HEK293 (cell line): ENCODE measurements at regions not wholly inside any gene's neighbourhood (a gene's known extent, or its start where the extent isn't known, plus 50 kb on each side); places are given as distances from the start of the nearest gene placed in this dataset.

Experiments
- CTCF ChIA-PET: fragments of 350-600 bp; formaldehyde crosslinking; extraction: SDS; loops from one replicate; lab custom pipeline; 2021; ENCODE audit warnings: antibody characterized with exemption; lab: Yijun Ruan, JAX
- POLR2A ChIA-PET: fragments of 300-600 bp; formaldehyde crosslinking; extraction: SDS; loops from one replicate; lab custom pipeline; 2020; ENCODE audit warnings: antibody characterized with exemption, inconsistent platforms; lab: Yijun Ruan, JAX
- H3K27ac ChIP-seq: fragments of 200-500 bp; sonication (Bioruptor generic); 2 replicates; pipeline ENCODE4 v1.5.1; 2014; ENCODE audit warnings: low read depth, low read length, control low read depth, inconsistent platforms; ENCODE audit errors: extremely low read depth
- H3K36me3 ChIP-seq, 2 experiments: fragments of 200-500 bp in 1 of 2; sonication (Bioruptor generic) in 1 of 2; 1 replicate in 1 of 2; 2 replicates in 1 of 2; pipeline ENCODE4 v1.5.1; 2014 to 2017; ENCODE audit warnings: inconsistent platforms in 2 of 2, low read length in 2 of 2; ENCODE audit not compliant: control insufficient read depth in 2 of 2, insufficient read depth in 1 of 2
- H3K4me1 ChIP-seq: fragments of 200-500 bp; sonication (Bioruptor generic); 2 replicates; pipeline ENCODE4 v1.5.1; 2014; ENCODE audit warnings: mild to moderate bottlenecking, low read length, inconsistent platforms; ENCODE audit not compliant: control insufficient read depth, insufficient read depth
- H3K4me3 ChIP-seq: 2 replicates; pipeline ENCODE4 v1.5.1; 2011; ENCODE audit warnings: low read depth, mild to moderate bottlenecking, control low read depth, low read length, moderate library complexity
- H3K9me3 ChIP-seq: fragments of 200-500 bp; sonication (Bioruptor generic); 2 replicates; pipeline ENCODE4 v1.5.1; 2014; ENCODE audit warnings: low read depth, low read length, inconsistent platforms; ENCODE audit not compliant: control insufficient read depth, insufficient read depth
- EGR2 ChIP-seq: fragments of 450-650 bp; formaldehyde crosslinking; IDR thresholded peaks from 2 replicates; pipeline ENCODE4 v1.5.1; 2016; ENCODE audit warnings: low read depth, missing biosample characterization, missing genetic modification characterization
- GLI2 ChIP-seq: fragments of 450-650 bp; formaldehyde crosslinking; IDR thresholded peaks from 2 replicates; pipeline ENCODE4; 2017; ENCODE audit warnings: missing biosample characterization, missing genetic modification characterization, low read depth, borderline replicate concordance
- GLI4 ChIP-seq: fragments of 450-650 bp; formaldehyde crosslinking; IDR thresholded peaks from 2 replicates; pipeline ENCODE4 v1.5.1; 2016; ENCODE audit warnings: missing biosample characterization, missing genetic modification characterization
- GLIS1 ChIP-seq: fragments of 450-650 bp; formaldehyde crosslinking; IDR thresholded peaks from 2 replicates; pipeline ENCODE4 v1.5.1; 2016; ENCODE audit warnings: missing biosample characterization, missing genetic modification characterization
- MZF1 ChIP-seq: fragments of 450-650 bp; formaldehyde crosslinking; IDR thresholded peaks from 2 replicates; pipeline ENCODE4 v1.5.1; 2017; ENCODE audit warnings: missing biosample characterization, missing genetic modification characterization, borderline replicate concordance
- ZIC2 ChIP-seq: fragments of 450-650 bp; formaldehyde crosslinking; IDR thresholded peaks from 2 replicates; pipeline ENCODE4 v1.5.1; 2016; ENCODE audit warnings: missing biosample characterization, missing genetic modification characterization
- ZNF2 ChIP-seq: fragments of 450-650 bp; formaldehyde crosslinking; IDR thresholded peaks from 2 replicates; pipeline ENCODE4 v1.5.1; 2016; ENCODE audit warnings: missing biosample characterization, missing genetic modification characterization
- ZNF426 ChIP-seq: fragments of 450-650 bp; formaldehyde crosslinking; IDR thresholded peaks from 2 replicates; pipeline ENCODE4 v1.5.1; 2017; ENCODE audit warnings: missing biosample characterization, missing genetic modification characterization, mild to moderate bottlenecking, inconsistent platforms, moderate library complexity
- ZNF561 ChIP-seq: fragments of 450-650 bp; IDR thresholded peaks from 2 replicates; pipeline ENCODE4 v1.5.1; 2018; ENCODE audit warnings: missing biosample characterization, missing genetic modification characterization, borderline replicate concordance
- ZNF624 ChIP-seq: fragments of 450-650 bp; formaldehyde crosslinking; IDR thresholded peaks from 2 replicates; pipeline ENCODE4 v1.5.1; 2017; ENCODE audit warnings: missing biosample characterization, missing genetic modification characterization
- ZNF629 ChIP-seq: fragments of 450-650 bp; formaldehyde crosslinking; IDR thresholded peaks from 2 replicates; pipeline ENCODE4 v1.5.1; 2017; ENCODE audit warnings: missing biosample characterization, missing genetic modification characterization
- ZNF707 ChIP-seq: fragments of 450-650 bp; formaldehyde crosslinking; IDR thresholded peaks from 2 replicates; pipeline ENCODE4 v1.5.1; 2016; ENCODE audit warnings: missing biosample characterization, missing genetic modification characterization
- TF ChIP-seq, protein P1 (sequence below): fragments of 450-650 bp; formaldehyde crosslinking; IDR thresholded peaks from 2 replicates; pipeline ENCODE4 v1.5.1; 2016; ENCODE audit warnings: missing biosample characterization, missing genetic modification characterization
- TF ChIP-seq, protein P2 (sequence below): fragments of 450-650 bp; formaldehyde crosslinking; IDR thresholded peaks from 2 replicates; pipeline ENCODE4 v1.5.1; 2016; ENCODE audit warnings: missing biosample characterization, missing genetic modification characterization, borderline replicate concordance
- TF ChIP-seq, protein P3 (sequence below): fragments of 450-650 bp; formaldehyde crosslinking; IDR thresholded peaks from 2 replicates; pipeline ENCODE4 v1.5.1; 2016; ENCODE audit warnings: missing biosample characterization, missing genetic modification characterization

DNA sequence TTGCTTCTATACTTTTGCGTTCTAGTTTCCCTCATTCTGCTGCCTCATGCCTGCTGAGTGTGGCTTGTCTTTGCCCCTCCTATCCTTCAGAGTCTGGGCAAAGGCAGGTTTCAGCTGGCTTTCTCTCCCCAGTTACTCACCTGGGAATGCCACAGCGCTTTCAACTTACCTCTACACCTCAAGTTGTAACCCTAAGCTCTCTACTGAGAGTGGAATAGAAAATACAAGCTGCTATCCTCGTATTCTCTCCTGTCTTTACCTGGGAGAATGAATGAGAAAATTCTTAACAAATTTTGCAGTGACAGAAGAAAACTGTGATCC lies 316.3 kb upstream of the KLF12 start (continued):
- TF ChIP-seq ZNF624 (no peak), GLI4 (tag by site-specific recombination) (no peak)
- TF ChIP-seq, protein P1, sequence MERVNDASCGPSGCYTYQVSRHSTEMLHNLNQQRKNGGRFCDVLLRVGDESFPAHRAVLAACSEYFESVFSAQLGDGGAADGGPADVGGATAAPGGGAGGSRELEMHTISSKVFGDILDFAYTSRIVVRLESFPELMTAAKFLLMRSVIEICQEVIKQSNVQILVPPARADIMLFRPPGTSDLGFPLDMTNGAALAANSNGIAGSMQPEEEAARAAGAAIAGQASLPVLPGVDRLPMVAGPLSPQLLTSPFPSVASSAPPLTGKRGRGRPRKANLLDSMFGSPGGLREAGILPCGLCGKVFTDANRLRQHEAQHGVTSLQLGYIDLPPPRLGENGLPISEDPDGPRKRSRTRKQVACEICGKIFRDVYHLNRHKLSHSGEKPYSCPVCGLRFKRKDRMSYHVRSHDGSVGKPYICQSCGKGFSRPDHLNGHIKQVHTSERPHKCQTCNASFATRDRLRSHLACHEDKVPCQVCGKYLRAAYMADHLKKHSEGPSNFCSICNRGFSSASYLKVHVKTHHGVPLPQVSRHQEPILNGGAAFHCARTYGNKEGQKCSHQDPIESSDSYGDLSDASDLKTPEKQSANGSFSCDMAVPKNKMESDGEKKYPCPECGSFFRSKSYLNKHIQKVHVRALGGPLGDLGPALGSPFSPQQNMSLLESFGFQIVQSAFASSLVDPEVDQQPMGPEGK (tag by site-specific recombination), result no peak

DNA sequence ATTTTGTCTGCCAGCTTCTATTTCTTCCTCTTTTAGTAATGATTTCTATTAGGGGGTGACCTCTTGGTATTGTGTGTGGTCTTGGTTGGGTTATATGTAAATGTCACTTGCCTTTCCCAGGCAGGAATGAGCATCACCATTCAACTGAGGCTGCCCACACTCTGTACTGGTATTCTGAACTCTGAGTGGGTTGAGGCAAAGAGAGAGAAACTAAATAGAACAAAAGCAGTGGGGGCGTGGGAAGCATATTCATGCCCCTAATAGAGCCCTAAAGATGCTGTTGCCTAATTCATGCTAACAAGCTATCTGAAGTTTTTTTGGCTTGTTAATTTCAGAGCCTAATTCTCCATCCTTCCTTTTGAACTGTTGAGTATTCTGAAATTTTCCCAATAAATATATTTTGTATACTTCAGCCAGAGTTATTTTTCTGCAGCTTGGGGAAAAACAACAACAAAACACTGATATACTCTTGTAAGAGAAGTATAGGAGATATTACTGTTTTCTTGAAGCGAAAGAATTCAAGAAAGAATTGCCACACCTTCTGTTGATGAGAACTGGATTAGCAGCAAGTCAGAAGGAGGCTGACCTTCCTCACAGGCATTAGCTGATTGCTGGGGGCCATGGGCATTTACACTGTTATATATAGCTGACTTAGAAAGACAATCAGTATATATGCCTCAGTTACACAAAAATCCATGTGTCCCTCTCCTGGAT lies 315.8 kb upstream of the KLF12 start:
- TF ChIP-seq EGR2 (tag by site-specific recombination) (peak; percentile 54; the same call in 1 of the 2 replicates), ZNF561 (tag by site-specific recombination) (no peak)
- ChIA-PET POLR2A (no interaction called here), CTCF (interaction anchor here (0.5 to 0.7 kb wide), 2 partner anchors 143 to 458 kb away, joined by 3 to 4 read pairs; no protein-coding TSS in a partner anchor)
- no peak overlapping the region for H3K4me3 ChIP-seq
- H3K9me3 ChIP-seq, result no peaks in the 10 kb centered on the region
- no peaks in the 10 kb centered on the region for H3K36me3 ChIP-seq
- no peak overlapping the region for H3K27ac ChIP-seq
- H3K4me1 ChIP-seq, result no peaks in the 10 kb centered on the region

DNA sequence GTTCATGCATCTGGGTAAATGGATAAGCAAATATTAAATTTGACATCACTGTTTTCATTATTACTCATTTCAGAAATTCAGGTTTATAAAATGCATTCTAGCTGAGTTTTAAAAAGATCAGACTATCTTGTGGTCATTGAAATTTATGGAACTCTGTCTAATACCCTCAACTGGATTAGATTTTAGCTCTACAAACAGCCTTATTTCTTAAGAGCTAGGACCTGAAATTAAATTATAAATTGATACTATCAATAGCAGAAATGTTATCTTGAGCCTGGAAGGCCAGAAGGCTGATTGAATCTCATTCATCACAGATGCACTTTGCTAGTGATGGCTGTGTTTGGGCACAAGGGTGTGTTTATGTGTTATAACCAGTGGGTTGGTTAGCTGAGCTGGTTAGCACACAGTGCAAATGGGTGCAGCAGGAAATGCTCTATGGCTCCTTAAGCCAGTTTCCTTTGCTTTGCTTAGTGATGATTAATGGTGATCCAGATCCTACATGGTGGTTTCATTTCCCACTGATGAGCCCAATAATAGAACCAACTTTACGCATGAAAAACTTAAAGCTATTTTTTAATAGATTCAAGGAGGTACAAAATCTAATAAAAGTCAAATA lies 310.8 kb upstream of the KLF12 start:
- Histone ChIP-seq H3K4me3 (no peak overlapping the region), H3K4me1 (no peaks in the 10 kb centered on the region), H3K9me3 (no peaks in the 10 kb centered on the region), H3K36me3 (no peaks in the 10 kb centered on the region), H3K27ac (no peak overlapping the region)
- no peak for TF ChIP-seq MZF1
- TF ChIP-seq ZNF426 (tag by site-specific recombination), result no peak
- no peak for TF ChIP-seq GLIS1 (tag by site-specific recombination)
- TF ChIP-seq ZIC2 (tag by site-specific recombination), result no peak
- no peak for TF ChIP-seq ZNF707 (tag by site-specific recombination)
- TF ChIP-seq, protein P2, sequence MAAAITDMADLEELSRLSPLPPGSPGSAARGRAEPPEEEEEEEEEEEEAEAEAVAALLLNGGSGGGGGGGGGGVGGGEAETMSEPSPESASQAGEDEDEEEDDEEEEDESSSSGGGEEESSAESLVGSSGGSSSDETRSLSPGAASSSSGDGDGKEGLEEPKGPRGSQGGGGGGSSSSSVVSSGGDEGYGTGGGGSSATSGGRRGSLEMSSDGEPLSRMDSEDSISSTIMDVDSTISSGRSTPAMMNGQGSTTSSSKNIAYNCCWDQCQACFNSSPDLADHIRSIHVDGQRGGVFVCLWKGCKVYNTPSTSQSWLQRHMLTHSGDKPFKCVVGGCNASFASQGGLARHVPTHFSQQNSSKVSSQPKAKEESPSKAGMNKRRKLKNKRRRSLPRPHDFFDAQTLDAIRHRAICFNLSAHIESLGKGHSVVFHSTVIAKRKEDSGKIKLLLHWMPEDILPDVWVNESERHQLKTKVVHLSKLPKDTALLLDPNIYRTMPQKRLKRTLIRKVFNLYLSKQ (tag by site-specific recombination), result no peak
- TF ChIP-seq, protein P3, sequence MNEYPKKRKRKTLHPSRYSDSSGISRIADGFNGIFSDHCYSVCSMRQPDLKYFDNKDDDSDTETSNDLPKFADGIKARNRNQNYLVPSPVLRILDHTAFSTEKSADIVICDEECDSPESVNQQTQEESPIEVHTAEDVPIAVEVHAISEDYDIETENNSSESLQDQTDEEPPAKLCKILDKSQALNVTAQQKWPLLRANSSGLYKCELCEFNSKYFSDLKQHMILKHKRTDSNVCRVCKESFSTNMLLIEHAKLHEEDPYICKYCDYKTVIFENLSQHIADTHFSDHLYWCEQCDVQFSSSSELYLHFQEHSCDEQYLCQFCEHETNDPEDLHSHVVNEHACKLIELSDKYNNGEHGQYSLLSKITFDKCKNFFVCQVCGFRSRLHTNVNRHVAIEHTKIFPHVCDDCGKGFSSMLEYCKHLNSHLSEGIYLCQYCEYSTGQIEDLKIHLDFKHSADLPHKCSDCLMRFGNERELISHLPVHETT (tag by site-specific recombination), result no peak
- TF ChIP-seq ZNF2 (tag by site-specific recombination), result no peak
- TF ChIP-seq ZNF629, result no peak
- TF ChIP-seq GLI2 (tag by site-specific recombination), result no peak
- POLR2A ChIA-PET, result no interaction called here
- CTCF ChIA-PET, result no interaction called here
